Neural cell (in vitro differentiated cells): ENCODE measurements at regions not wholly inside any gene's neighbourhood (a gene's known extent, or its start where the extent isn't known, plus 50 kb on each side); places are given as distances from the start of the nearest gene placed in this dataset.

Experiments
- H2AFZ ChIP-seq: fragments of 200-600, 300-800 bp; sonication (generic), shearing (Covaris generic); 2 replicates; pipeline ENCODE4 v1.6.0; 2014; ENCODE audit warnings: low read depth, mild to moderate bottlenecking, antibody characterized with exemption, low read length, moderate library complexity
- H3F3A ChIP-seq: fragments of 200-600 bp; shearing (Covaris generic); 2 replicates; pipeline ENCODE4 v1.6.1; 2016; ENCODE audit warnings: mild to moderate bottlenecking, moderate library complexity, mixed read lengths, antibody characterized with exemption, low read length; ENCODE audit not compliant: insufficient read depth, poor library complexity, severe bottlenecking
- H3K27ac ChIP-seq: fragments of 200-600, 300-800 bp; sonication (generic), shearing (Covaris generic); 2 replicates; pipeline ENCODE4 v1.5.1; 2014; ENCODE audit warnings: mild to moderate bottlenecking, low read length, moderate library complexity
- H3K27me3 ChIP-seq: fragments of 300-800, 200-600 bp; sonication (generic), shearing (Covaris generic); 2 replicates; pipeline ENCODE4 v1.6.0; 2014; ENCODE audit warnings: mild to moderate bottlenecking, low read depth, low read length, moderate library complexity; ENCODE audit not compliant: insufficient read depth
- H3K36me3 ChIP-seq: fragments of 300-800, 200-600 bp; sonication (generic), shearing (Covaris generic); 2 replicates; pipeline ENCODE4 v1.5.1; 2014; ENCODE audit warnings: mild to moderate bottlenecking, antibody characterized with exemption, low read length, moderate library complexity; ENCODE audit not compliant: insufficient read depth
- H3K4me2 ChIP-seq: fragments of 300-800, 200-600 bp; sonication (generic), shearing (Covaris generic); 2 replicates; pipeline ENCODE4 v1.6.0; 2014; ENCODE audit warnings: mild to moderate bottlenecking, low read length
- H3K4me3 ChIP-seq: fragments of 300-800, 200-600 bp; sonication (generic), shearing (Covaris generic); 2 replicates; pipeline ENCODE4 v1.5.1; 2014; ENCODE audit warnings: mild to moderate bottlenecking, low read length, moderate library complexity
- H3K79me2 ChIP-seq: fragments of 200-600 bp; shearing (Covaris generic); replicated peaks from 2 replicates; pipeline ENCODE4 v1.6.0; 2014; ENCODE audit warnings: mild to moderate bottlenecking, low read length, moderate library complexity; ENCODE audit not compliant: insufficient read depth
- H3K9ac ChIP-seq: fragments of 300-800, 200-600 bp; sonication (generic), shearing (Covaris generic); 2 replicates; pipeline ENCODE4 v1.6.1; 2016; ENCODE audit warnings: mild to moderate bottlenecking, low read length, mixed read lengths
- H3K9me2 ChIP-seq: fragments of 200-600 bp; shearing (Covaris generic); 2 replicates; pipeline ENCODE4 v1.6.1; 2016; ENCODE audit warnings: mild to moderate bottlenecking, low read length, mixed read lengths; ENCODE audit not compliant: insufficient read depth
- H3K9me3 ChIP-seq: fragments of 200-600, 300-800 bp; sonication (generic), shearing (Covaris generic); 2 replicates; pipeline ENCODE4 v1.6.1; 2016; ENCODE audit warnings: mild to moderate bottlenecking, mixed run types, low read length, moderate library complexity, mixed read lengths
- H4K20me1 ChIP-seq: fragments of 200-600 bp; shearing (Covaris generic); 2 replicates; pipeline ENCODE4 v1.6.1; 2016; ENCODE audit warnings: mild to moderate bottlenecking, mixed run types; ENCODE audit not compliant: insufficient read depth
- EP300 ChIP-seq: fragments of 450-650 bp; conservative IDR thresholded peaks from 2 replicates; pipeline ENCODE4 v1.6.1; 2014; ENCODE audit warnings: antibody characterized with exemption, mild to moderate bottlenecking, moderate library complexity; ENCODE audit not compliant: poor library complexity, severe bottlenecking
- EZH2 ChIP-seq: fragments of 200-600, 300-800 bp; shearing (Covaris generic), sonication (generic); IDR thresholded peaks from 2 replicates; pipeline ENCODE4 v1.6.1; 2014; ENCODE audit warnings: antibody characterized with exemption, low read length, borderline replicate concordance, mild to moderate bottlenecking; ENCODE audit not compliant: insufficient read depth, poor library complexity, severe bottlenecking
- MXI1 ChIP-seq: fragments of 450-650 bp; conservative IDR thresholded peaks from 2 replicates; pipeline ENCODE4 v1.6.1; 2014; ENCODE audit warnings: antibody characterized with exemption, mild to moderate bottlenecking; ENCODE audit not compliant: poor library complexity, severe bottlenecking
- POLR2AphosphoS5 ChIP-seq: IDR thresholded peaks from 2 replicates; pipeline ENCODE4 v1.6.1; 2012
- RAD21 ChIP-seq: fragments of 450-650 bp; conservative IDR thresholded peaks from 2 replicates; pipeline ENCODE4 v1.6.1; 2014; ENCODE audit warnings: antibody characterized with exemption, mild to moderate bottlenecking, moderate library complexity
- REST ChIP-seq: IDR thresholded peaks from 2 replicates; pipeline ENCODE4 v1.6.1; 2012; ENCODE audit warnings: borderline replicate concordance
- SMC3 ChIP-seq: fragments of 450-650 bp; conservative IDR thresholded peaks from 2 replicates; pipeline ENCODE4 v1.6.1; 2014; ENCODE audit warnings: antibody characterized with exemption, mild to moderate bottlenecking, moderate library complexity; ENCODE audit not compliant: poor library complexity
- TAF1 ChIP-seq: IDR thresholded peaks from 2 replicates; pipeline ENCODE4 v1.6.1; 2012; ENCODE audit warnings: low read depth
- TF ChIP-seq, protein P1 (sequence below): fragments of 450-650 bp; IDR thresholded peaks from 2 replicates; pipeline ENCODE4 v1.5.1; 2014; ENCODE audit warnings: antibody characterized with exemption, mild to moderate bottlenecking, moderate library complexity; ENCODE audit not compliant: poor library complexity, severe bottlenecking

DNA sequence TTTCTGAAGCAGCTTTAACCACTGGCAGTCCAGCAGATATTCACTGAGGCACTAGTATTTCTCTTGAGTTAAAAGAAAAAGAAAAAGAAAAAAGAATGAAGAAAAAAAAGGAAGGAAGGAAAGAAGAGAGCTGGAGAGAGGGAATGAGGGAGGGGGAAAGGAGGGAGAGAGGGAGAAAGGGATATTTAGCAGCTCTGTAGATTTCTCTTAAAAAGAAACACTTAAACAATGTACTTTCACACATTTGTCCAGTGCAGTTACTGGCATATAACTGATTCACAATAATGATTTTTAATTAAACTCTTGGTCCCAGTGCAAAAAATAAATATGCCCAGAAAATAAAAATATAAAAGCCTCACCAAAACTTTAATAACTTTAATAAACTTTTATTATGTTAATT is 386.4 kb downstream of the KCNJ2 start:
- Histone ChIP-seq H3K9ac (no peak overlapping the region), H3F3A (no peaks in the 10 kb centered on the region), H3K4me2 (no peak overlapping the region), H3K27ac (no peak overlapping the region), H3K79me2 (no peaks in the 10 kb centered on the region), H3K36me3 (no peaks in the 10 kb centered on the region), H2AFZ (no peak overlapping the region), H3K27me3 (no peaks in the 10 kb centered on the region), H3K4me3 (no peak overlapping the region), H3K9me2 (no peaks in the 10 kb centered on the region), H4K20me1 (no peaks in the 10 kb centered on the region), H3K9me3 (no peaks in the 10 kb centered on the region)
- TF ChIP-seq, protein P1, sequence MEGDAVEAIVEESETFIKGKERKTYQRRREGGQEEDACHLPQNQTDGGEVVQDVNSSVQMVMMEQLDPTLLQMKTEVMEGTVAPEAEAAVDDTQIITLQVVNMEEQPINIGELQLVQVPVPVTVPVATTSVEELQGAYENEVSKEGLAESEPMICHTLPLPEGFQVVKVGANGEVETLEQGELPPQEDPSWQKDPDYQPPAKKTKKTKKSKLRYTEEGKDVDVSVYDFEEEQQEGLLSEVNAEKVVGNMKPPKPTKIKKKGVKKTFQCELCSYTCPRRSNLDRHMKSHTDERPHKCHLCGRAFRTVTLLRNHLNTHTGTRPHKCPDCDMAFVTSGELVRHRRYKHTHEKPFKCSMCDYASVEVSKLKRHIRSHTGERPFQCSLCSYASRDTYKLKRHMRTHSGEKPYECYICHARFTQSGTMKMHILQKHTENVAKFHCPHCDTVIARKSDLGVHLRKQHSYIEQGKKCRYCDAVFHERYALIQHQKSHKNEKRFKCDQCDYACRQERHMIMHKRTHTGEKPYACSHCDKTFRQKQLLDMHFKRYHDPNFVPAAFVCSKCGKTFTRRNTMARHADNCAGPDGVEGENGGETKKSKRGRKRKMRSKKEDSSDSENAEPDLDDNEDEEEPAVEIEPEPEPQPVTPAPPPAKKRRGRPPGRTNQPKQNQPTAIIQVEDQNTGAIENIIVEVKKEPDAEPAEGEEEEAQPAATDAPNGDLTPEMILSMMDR, result no peak
- TF ChIP-seq MXI1 (no peak), TAF1 (no peak), SMC3 (no peak), RAD21 (no peak), REST (no peak), EP300 (no peak), EZH2 (no peak), POLR2AphosphoS5 (no peak)

DNA sequence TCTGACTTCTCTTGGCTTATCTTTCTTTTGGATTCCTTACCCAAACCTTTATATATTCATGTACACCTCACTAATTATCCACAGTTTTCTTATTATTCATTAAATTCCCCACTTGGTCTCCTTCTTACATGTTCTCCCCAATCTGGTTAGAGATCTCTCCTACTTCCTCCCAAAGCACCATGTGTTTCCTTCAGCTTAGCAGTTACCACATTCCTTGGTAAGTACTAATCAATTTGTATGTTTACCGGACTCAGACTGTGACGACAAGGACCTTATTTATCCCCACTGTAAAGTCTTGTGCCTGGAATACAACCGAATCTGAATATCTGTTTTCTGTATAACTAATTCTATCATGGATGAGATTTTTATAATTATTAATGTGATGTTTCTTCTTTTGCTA is 389.5 kb downstream of the KCNJ2 start:
- Histone ChIP-seq H3K9me2 (no peaks in the 10 kb centered on the region), H4K20me1 (no peaks in the 10 kb centered on the region), H3F3A (no peaks in the 10 kb centered on the region), H3K79me2 (no peaks in the 10 kb centered on the region), H3K9me3 (no peaks in the 10 kb centered on the region), H3K9ac (no peak overlapping the region), H3K36me3 (no peaks in the 10 kb centered on the region), H3K4me3 (no peak overlapping the region), H3K27me3 (no peaks in the 10 kb centered on the region), H2AFZ (no peak overlapping the region), H3K27ac (no peak overlapping the region), H3K4me2 (no peak overlapping the region)
- no peak for TF ChIP-seq TAF1
- TF ChIP-seq MXI1, result no peak
- TF ChIP-seq SMC3, result no peak
- no peak for TF ChIP-seq REST
